ENCODE measurements at regions not wholly inside any gene's neighbourhood (a gene's known extent, or its start where the extent isn't known, plus 50 kb on each side); places are given as distances from the start of the nearest gene placed in this dataset.

GRCh38 chr1:238830036-238830611 is 556.2 kb upstream of the CHRM3 start:
- Histone ChIP-seq H3K9ac (ENCODE audit: low read depth, low read length) (no peak overlapping the region), H3K9me3 (ENCODE audit: insufficient read depth, low read depth, low read length) (peaks cover 36% of the 10 kb centered on the region), H3K4me3 (ENCODE audit: low read length) (no peak overlapping the region), H3K4me1 (ENCODE audit: insufficient read depth, low read length) (no peaks in the 10 kb centered on the region), H3K36me3 (ENCODE audit: insufficient read depth, low read length) (no peaks in the 10 kb centered on the region), H3K27me3 (ENCODE audit: insufficient read depth, low read length) (no peaks in the 10 kb centered on the region), H3K27ac (ENCODE audit: low read depth, low read length) (no peak overlapping the region)
- 91% methylated on average over 2 of the region's 3 CpGs for WGBS

GRCh38 chr1:238826891-238827290 is 559.5 kb upstream of the CHRM3 start:
- Histone ChIP-seq H3K27ac (ENCODE audit: low read depth, low read length) (no peak overlapping the region), H3K4me1 (ENCODE audit: insufficient read depth, low read length) (no peaks in the 10 kb centered on the region)

GRCh38 chr1:238823416-238823815 is 563.0 kb upstream of the CHRM3 start:
- no peaks in the 10 kb centered on the region for H3K27me3 ChIP-seq (ENCODE audit: insufficient read depth, low read length)
- peaks cover 11% of the 10 kb centered on the region; the same call in 1 of the 2 replicates for H3K9me3 ChIP-seq (ENCODE audit: insufficient read depth, low read depth, low read length)
- H3K4me1 ChIP-seq (ENCODE audit: insufficient read depth, low read length): no peaks in the 10 kb centered on the region
- no peak overlapping the region for H3K9ac ChIP-seq (ENCODE audit: low read depth, low read length)
- H3K27ac ChIP-seq (ENCODE audit: low read depth, low read length): no peak overlapping the region
- H3K4me3 ChIP-seq (ENCODE audit: low read length): no peak overlapping the region
- no peaks in the 10 kb centered on the region for H3K36me3 ChIP-seq (ENCODE audit: insufficient read depth, low read length)

More at GRCh38 chr1:238826891-238827290, 559.5 kb upstream of the CHRM3 start:
- Histone ChIP-seq H3K9me3 (ENCODE audit: insufficient read depth, low read depth, low read length) (peaks cover 26% of the 10 kb centered on the region), H3K9ac (ENCODE audit: low read depth, low read length) (no peak overlapping the region), H3K36me3 (ENCODE audit: insufficient read depth, low read length) (no peaks in the 10 kb centered on the region), H3K27me3 (ENCODE audit: insufficient read depth, low read length) (no peaks in the 10 kb centered on the region), H3K4me3 (ENCODE audit: low read length) (no peak overlapping the region)

- no peaks in the 10 kb centered on the region for H3K36me3 ChIP-seq (ENCODE audit: insufficient read depth, low read length)
- no peaks in the 10 kb centered on the region for H3K9me3 ChIP-seq (ENCODE audit: insufficient read depth, low read depth, low read length)
- no peak overlapping the region for H3K4me3 ChIP-seq (ENCODE audit: low read length)
- H3K27me3 ChIP-seq (ENCODE audit: insufficient read depth, low read length): no peaks in the 10 kb centered on the region
- H3K4me1 ChIP-seq (ENCODE audit: insufficient read depth, low read length): no peaks in the 10 kb centered on the region
- H3K9ac ChIP-seq (ENCODE audit: low read depth, low read length): no peak overlapping the region
- no peak overlapping the region for H3K27ac ChIP-seq (ENCODE audit: low read depth, low read length)
- WGBS: 94% methylated on average over 3 of the region's 3 CpGs
These were observed 575.0 kb upstream of the CHRM3 start for GRCh38 chr1:238811211-238811879.

- H3K9ac ChIP-seq (ENCODE audit: low read depth, low read length): no peak overlapping the region
- no peaks in the 10 kb centered on the region for H3K9me3 ChIP-seq (ENCODE audit: insufficient read depth, low read depth, low read length)
- H3K27me3 ChIP-seq (ENCODE audit: insufficient read depth, low read length): no peaks in the 10 kb centered on the region
- no peak overlapping the region for H3K27ac ChIP-seq (ENCODE audit: low read depth, low read length)
- whole genome bisulfite sequencing: 95% methylated on average over 4 of the region's 4 CpGs
- H3K36me3 ChIP-seq (ENCODE audit: insufficient read depth, low read length): no peaks in the 10 kb centered on the region
- no peaks in the 10 kb centered on the region for H3K4me1 ChIP-seq (ENCODE audit: insufficient read depth, low read length)
- no peak overlapping the region for H3K4me3 ChIP-seq (ENCODE audit: low read length)
These were observed 595.5 kb upstream of the CHRM3 start for GRCh38 chr1:238790882-238791281.

GRCh38 chr1:238789916-238790667 is 596.3 kb upstream of the CHRM3 start:
- no peak overlapping the region for H3K27ac ChIP-seq (ENCODE audit: low read depth, low read length)
- H3K4me3 ChIP-seq (ENCODE audit: low read length): no peak overlapping the region
- no peaks in the 10 kb centered on the region for H3K27me3 ChIP-seq (ENCODE audit: insufficient read depth, low read length)
- H3K36me3 ChIP-seq (ENCODE audit: insufficient read depth, low read length): no peaks in the 10 kb centered on the region
- H3K9ac ChIP-seq (ENCODE audit: low read depth, low read length): no peak overlapping the region
- WGBS: 91% methylated on average over 5 of the region's 6 CpGs
- no peaks in the 10 kb centered on the region for H3K9me3 ChIP-seq (ENCODE audit: insufficient read depth, low read depth, low read length)
- H3K4me1 ChIP-seq (ENCODE audit: insufficient read depth, low read length): no peaks in the 10 kb centered on the region

- H3K9ac ChIP-seq (ENCODE audit: low read depth, low read length): no peak overlapping the region
- no peaks in the 10 kb centered on the region for H3K36me3 ChIP-seq (ENCODE audit: insufficient read depth, low read length)
- no peaks in the 10 kb centered on the region for H3K4me1 ChIP-seq (ENCODE audit: insufficient read depth, low read length)
- H3K9me3 ChIP-seq (ENCODE audit: insufficient read depth, low read depth, low read length): no peaks in the 10 kb centered on the region
- 93% methylated on average over 5 of the region's 5 CpGs for WGBS
- no peak overlapping the region for H3K4me3 ChIP-seq (ENCODE audit: low read length)
- no peaks in the 10 kb centered on the region for H3K27me3 ChIP-seq (ENCODE audit: insufficient read depth, low read length)
- H3K27ac ChIP-seq (ENCODE audit: low read depth, low read length): no peak overlapping the region
These were observed 598.9 kb upstream of the CHRM3 start for GRCh38 chr1:238787471-238787870.

- Histone ChIP-seq H3K36me3 (ENCODE audit: insufficient read depth, low read length) (no peaks in the 10 kb centered on the region), H3K4me1 (ENCODE audit: insufficient read depth, low read length) (no peaks in the 10 kb centered on the region), H3K9me3 (ENCODE audit: insufficient read depth, low read depth, low read length) (no peaks in the 10 kb centered on the region), H3K9ac (ENCODE audit: low read depth, low read length) (no peak overlapping the region), H3K4me3 (ENCODE audit: low read length) (no peak overlapping the region), H3K27ac (ENCODE audit: low read depth, low read length) (no peak overlapping the region), H3K27me3 (ENCODE audit: insufficient read depth, low read length) (no peaks in the 10 kb centered on the region)
These were observed 602.7 kb upstream of the CHRM3 start for GRCh38 chr1:238783633-238784032.

GRCh38 chr1:238779716-238780115 is 606.7 kb upstream of the CHRM3 start:
- Histone ChIP-seq H3K4me3 (ENCODE audit: low read length) (no peak overlapping the region), H3K36me3 (ENCODE audit: insufficient read depth, low read length) (no peaks in the 10 kb centered on the region), H3K27me3 (ENCODE audit: insufficient read depth, low read length) (no peaks in the 10 kb centered on the region), H3K9me3 (ENCODE audit: insufficient read depth, low read depth, low read length) (no peaks in the 10 kb centered on the region), H3K9ac (ENCODE audit: low read depth, low read length) (no peak overlapping the region), H3K27ac (ENCODE audit: low read depth, low read length) (no peak overlapping the region), H3K4me1 (ENCODE audit: insufficient read depth, low read length) (no peaks in the 10 kb centered on the region)
- 96% methylated on average over 3 of the region's 3 CpGs for WGBS

- 100% methylated on average over 1 of the region's 1 CpG for WGBS
- Histone ChIP-seq H3K36me3 (ENCODE audit: insufficient read depth, low read length) (no peaks in the 10 kb centered on the region), H3K9me3 (ENCODE audit: insufficient read depth, low read depth, low read length) (no peaks in the 10 kb centered on the region), H3K27ac (ENCODE audit: low read depth, low read length) (no peak overlapping the region), H3K4me3 (ENCODE audit: low read length) (no peak overlapping the region), H3K9ac (ENCODE audit: low read depth, low read length) (no peak overlapping the region), H3K4me1 (ENCODE audit: insufficient read depth, low read length) (no peaks in the 10 kb centered on the region), H3K27me3 (ENCODE audit: insufficient read depth, low read length) (no peaks in the 10 kb centered on the region)
These were observed 608.3 kb upstream of the CHRM3 start for GRCh38 chr1:238778113-238778512.

- Histone ChIP-seq H3K9ac (ENCODE audit: low read depth, low read length) (no peak overlapping the region), H3K4me1 (ENCODE audit: insufficient read depth, low read length) (no peaks in the 10 kb centered on the region), H3K9me3 (ENCODE audit: insufficient read depth, low read depth, low read length) (no peaks in the 10 kb centered on the region), H3K27ac (ENCODE audit: low read depth, low read length) (no peak overlapping the region), H3K36me3 (ENCODE audit: insufficient read depth, low read length) (no peaks in the 10 kb centered on the region), H3K4me3 (ENCODE audit: low read length) (no peak overlapping the region), H3K27me3 (ENCODE audit: insufficient read depth, low read length) (no peaks in the 10 kb centered on the region)
These were observed 608.8 kb upstream of the CHRM3 start for GRCh38 chr1:238777551-238777950.

Data from HUES64 (cell line).